ENCODE measurements at regions not wholly inside any gene's neighbourhood (a gene's known extent, or its start where the extent isn't known, plus 50 kb on each side); places are given as distances from the start of the nearest gene placed in this dataset.

GRCh38 chr1:220455559-220455958, 72.4 kb upstream of the MARK1 start:
- Histone ChIP-seq H3K27me3 (ENCODE audit: control insufficient read depth in 1 of 2, insufficient read depth in 2 of 2, low read length in 2 of 2) (no peaks in the 10 kb centered on the region), H3K4me3 (replicated peaks in 1 of 3; ENCODE audit: insufficient read depth in 1 of 3, low read depth in 2 of 3, low read length in 3 of 3) (no peak overlapping the region), H3K36me3 (replicated peaks in 1 of 2; ENCODE audit: control insufficient read depth in 1 of 2, insufficient read depth in 2 of 2, low read length in 2 of 2) (no peaks in the 10 kb centered on the region), H4K20me1 (ENCODE audit: insufficient read depth, low read length) (no peaks in the 10 kb centered on the region), H3K9ac (ENCODE audit: insufficient read depth, low read depth, low read length) (no peak overlapping the region), H3K4me1 (ENCODE audit: insufficient read depth, low read length) (no peaks in the 10 kb centered on the region), H2AFZ (ENCODE audit: low read length) (no peak overlapping the region), H3K4me2 (ENCODE audit: low read depth, low read length) (no peak overlapping the region), H3K27ac (ENCODE audit: extremely low read length, insufficient read depth, low read length) (no peak overlapping the region), H3K9me3 (ENCODE audit: low read length) (no peaks in the 10 kb centered on the region), H3K79me2 (ENCODE audit: insufficient read depth, low read length) (no peaks in the 10 kb centered on the region)
- DNase-seq (ENCODE audit: low spot score) (no peak), FAIRE-seq (no peak), ATAC-seq (no peak)
- intact Hi-C loops (cut with micrococcal nuclease; ENCODE audit: unreplicated experiment) (no loop called here), in situ Hi-C loops (cut with HindIII; ENCODE audit: extremely low pct_ligation_motif_present, low pct_unique_long_range_greater_than_20kb) (no loop called here)
- CTCF ChIA-PET (ENCODE audit: low intra/inter-chr PET ratio, low total read pairs), result no interaction called here
- BruUV-seq (replicated peaks), result no TSS peak
- no peak for TF ChIP-seq ZNF589 (CRISPR knock-in tag; conservative IDR thresholded peaks at IDR 0.05)
- no peak for TF ChIP-seq ZNF234 (CRISPR knock-in tag; conservative IDR thresholded peaks at IDR 0.05)
- no peak for TF ChIP-seq ZNF768 (CRISPR knock-in tag; IDR thresholded peaks at IDR 0.05)
- no peak for TF ChIP-seq ATF5 (CRISPR knock-in tag; IDR thresholded peaks at IDR 0.05; ENCODE audit: low read depth)
- TF ChIP-seq RFXAP (CRISPR knock-in tag; IDR thresholded peaks at IDR 0.05; ENCODE audit: borderline replicate concordance), result no peak
- WGBS (ENCODE audit: low lambda C conversion rate), result 48% methylated on average over 7 of the region's 7 CpGs
- POLR2A ChIA-PET, result no interaction called here

GRCh38 chr1:220454155-220454777, 73.7 kb upstream of the MARK1 start:
- no peak for FAIRE-seq
- in situ Hi-C loops (cut with HindIII; ENCODE audit: extremely low pct_ligation_motif_present, low pct_unique_long_range_greater_than_20kb) (no loop called here), intact Hi-C loops (cut with micrococcal nuclease; ENCODE audit: unreplicated experiment) (no loop called here)
- Histone ChIP-seq H3K9ac (ENCODE audit: insufficient read depth, low read depth, low read length) (no peak overlapping the region), H3K27ac (ENCODE audit: extremely low read length, insufficient read depth, low read length) (no peak overlapping the region), H3K4me2 (ENCODE audit: low read depth, low read length) (no peak overlapping the region), H3K79me2 (ENCODE audit: insufficient read depth, low read length) (no peaks in the 10 kb centered on the region), H3K4me1 (ENCODE audit: insufficient read depth, low read length) (no peaks in the 10 kb centered on the region), H4K20me1 (ENCODE audit: insufficient read depth, low read length) (no peaks in the 10 kb centered on the region), H3K4me3 (replicated peaks in 1 of 3; ENCODE audit: insufficient read depth in 1 of 3, low read depth in 2 of 3, low read length in 3 of 3) (no peak overlapping the region), H3K36me3 (replicated peaks in 1 of 2; ENCODE audit: control insufficient read depth in 1 of 2, insufficient read depth in 2 of 2, low read length in 2 of 2) (no peaks in the 10 kb centered on the region), H2AFZ (ENCODE audit: low read length) (no peak overlapping the region), H3K27me3 (ENCODE audit: control insufficient read depth in 1 of 2, insufficient read depth in 2 of 2, low read length in 2 of 2) (no peaks in the 10 kb centered on the region), H3K9me3 (ENCODE audit: low read length) (no peaks in the 10 kb centered on the region)
- WGBS (ENCODE audit: low lambda C conversion rate), result 34% methylated on average over 3 of the region's 3 CpGs
- ATAC-seq, result no peak
- ChIA-PET CTCF (ENCODE audit: low intra/inter-chr PET ratio, low total read pairs) (no interaction called here), POLR2A (no interaction called here)
- DNase-seq (ENCODE audit: low spot score), result no peak
- no TSS peak for BruUV-seq (replicated peaks)
- TF ChIP-seq HINFP (CRISPR knock-in tag; IDR thresholded peaks at IDR 0.05; ENCODE audit: low read depth), result no peak
- TF ChIP-seq CREB1 (IDR thresholded peaks at IDR 0.05), result no peak
- no peak for TF ChIP-seq CREB1 (CRISPR knock-in tag; IDR thresholded peaks at IDR 0.05)
- TF ChIP-seq ZNF816 (CRISPR knock-in tag; IDR thresholded peaks at IDR 0.05; ENCODE audit: borderline replicate concordance), result no peak
- no peak for TF ChIP-seq DNMT3B (CRISPR knock-in tag; conservative IDR thresholded peaks at IDR 0.05)
- no peak for TF ChIP-seq NR1H2 (CRISPR knock-in tag; IDR thresholded peaks at IDR 0.05; ENCODE audit: borderline replicate concordance, low read depth)
- TF ChIP-seq ZSCAN5A (CRISPR knock-in tag; IDR thresholded peaks at IDR 0.05; ENCODE audit: borderline replicate concordance), result no peak
- TF ChIP-seq TOPORS (CRISPR knock-in tag; IDR thresholded peaks at IDR 0.05), result no peak
- no peak for TF ChIP-seq ZMYM4 (CRISPR knock-in tag; IDR thresholded peaks at IDR 0.05)
- TF ChIP-seq MBD4 (IDR thresholded peaks at IDR 0.05; ENCODE audit: borderline replicate concordance, low read length), result no peak
- no peak for TF ChIP-seq KLF15 (CRISPR knock-in tag; IDR thresholded peaks at IDR 0.05; ENCODE audit: borderline replicate concordance)
- no peak for TF ChIP-seq ZNF263 (CRISPR knock-in tag; IDR thresholded peaks at IDR 0.05)
